ENCODE measurements at regions not wholly inside any gene's neighbourhood (a gene's known extent, or its start where the extent isn't known, plus 50 kb on each side); places are given as distances from the start of the nearest gene placed in this dataset.

- H3K27me3 ChIP-seq (ENCODE audit: control insufficient read depth in 1 of 2, insufficient read depth in 2 of 2, low read length in 2 of 2) = no peaks in the 10 kb centered on the region
- CTCF ChIA-PET (ENCODE audit: low intra/inter-chr PET ratio, low total read pairs) = no interaction called here
- no peak overlapping the region for H3K9ac ChIP-seq (ENCODE audit: insufficient read depth, low read depth, low read length)
- FAIRE-seq (no peak), DNase-seq (ENCODE audit: low spot score) (no peak), ATAC-seq (no peak)
- TF ChIP-seq TSC22D2 (CRISPR knock-in tag; IDR thresholded peaks at IDR 0.05; ENCODE audit: borderline replicate concordance) (no peak), ARNT2 (CRISPR knock-in tag; IDR thresholded peaks at IDR 0.05; ENCODE audit: low read depth) (no peak), MEIS2 (CRISPR knock-in tag; IDR thresholded peaks at IDR 0.05) (no peak), ZBTB25 (CRISPR knock-in tag; IDR thresholded peaks at IDR 0.05) (no peak), ATM (IDR thresholded peaks at IDR 0.05; ENCODE audit: borderline replicate concordance) (no peak), SIX1 (CRISPR knock-in tag; IDR thresholded peaks at IDR 0.05; ENCODE audit: borderline replicate concordance) (no peak), AKAP8 (CRISPR knock-in tag; IDR thresholded peaks at IDR 0.05) (no peak), RELA (CRISPR knock-in tag; IDR thresholded peaks at IDR 0.05) (no peak), ZFP90 (CRISPR knock-in tag; IDR thresholded peaks at IDR 0.05; ENCODE audit: borderline replicate concordance) (no peak), ARNTL (CRISPR knock-in tag; IDR thresholded peaks at IDR 0.05) (no peak), RAD51 (IDR thresholded peaks at IDR 0.05; ENCODE audit: borderline replicate concordance) (no peak), ERF (CRISPR knock-in tag; IDR thresholded peaks at IDR 0.05) (no peak), ZNF263 (CRISPR knock-in tag; IDR thresholded peaks at IDR 0.05) (no peak), ZNF713 (CRISPR knock-in tag; IDR thresholded peaks at IDR 0.05) (no peak), ZNF513 (CRISPR knock-in tag; conservative IDR thresholded peaks at IDR 0.05) (no peak), TGIF2 (CRISPR knock-in tag; IDR thresholded peaks at IDR 0.05) (no peak), ZNF563 (CRISPR knock-in tag; IDR thresholded peaks at IDR 0.05) (no peak)
- TF ChIP-seq, protein P1, sequence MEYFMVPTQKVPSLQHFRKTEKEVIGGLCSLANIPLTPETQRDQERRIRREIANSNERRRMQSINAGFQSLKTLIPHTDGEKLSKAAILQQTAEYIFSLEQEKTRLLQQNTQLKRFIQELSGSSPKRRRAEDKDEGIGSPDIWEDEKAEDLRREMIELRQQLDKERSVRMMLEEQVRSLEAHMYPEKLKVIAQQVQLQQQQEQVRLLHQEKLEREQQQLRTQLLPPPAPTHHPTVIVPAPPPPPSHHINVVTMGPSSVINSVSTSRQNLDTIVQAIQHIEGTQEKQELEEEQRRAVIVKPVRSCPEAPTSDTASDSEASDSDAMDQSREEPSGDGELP (IDR thresholded peaks at IDR 0.05; ENCODE audit: borderline replicate concordance, low read depth) = no peak
- TF ChIP-seq, protein P2, sequence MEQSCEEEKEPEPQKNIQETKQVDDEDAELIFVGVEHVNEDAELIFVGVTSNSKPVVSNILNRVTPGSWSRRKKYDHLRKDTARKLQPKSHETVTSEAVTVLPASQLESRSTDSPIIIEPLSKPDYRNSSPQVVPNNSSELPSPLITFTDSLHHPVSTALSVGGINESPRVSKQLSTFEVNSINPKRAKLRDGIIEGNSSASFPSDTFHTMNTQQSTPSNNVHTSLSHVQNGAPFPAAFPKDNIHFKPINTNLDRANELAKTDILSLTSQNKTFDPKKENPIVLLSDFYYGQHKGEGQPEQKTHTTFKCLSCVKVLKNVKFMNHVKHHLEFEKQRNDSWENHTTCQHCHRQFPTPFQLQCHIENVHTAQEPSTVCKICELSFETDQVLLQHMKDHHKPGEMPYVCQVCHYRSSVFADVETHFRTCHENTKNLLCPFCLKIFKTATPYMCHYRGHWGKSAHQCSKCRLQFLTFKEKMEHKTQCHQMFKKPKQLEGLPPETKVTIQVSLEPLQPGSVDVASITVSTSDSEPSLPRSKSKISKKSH (CRISPR knock-in tag; IDR thresholded peaks at IDR 0.05; ENCODE audit: borderline replicate concordance) = no peak
- H3K79me2 ChIP-seq (ENCODE audit: insufficient read depth, low read length) = no peaks in the 10 kb centered on the region
- BruUV-seq (replicated peaks) = no TSS peak
- H3K36me3 ChIP-seq (replicated peaks in 1 of 2; ENCODE audit: control insufficient read depth in 1 of 2, insufficient read depth in 2 of 2, low read length in 2 of 2) = no peaks in the 10 kb centered on the region
- no peaks in the 10 kb centered on the region for H3K9me3 ChIP-seq (ENCODE audit: low read length)
- in situ Hi-C loops (cut with HindIII; ENCODE audit: extremely low pct_ligation_motif_present, low pct_unique_long_range_greater_than_20kb) (no loop called here), intact Hi-C loops (cut with micrococcal nuclease; ENCODE audit: unreplicated experiment) (no loop called here)
- H2AFZ ChIP-seq (ENCODE audit: low read length) = no peak overlapping the region
- H4K20me1 ChIP-seq (ENCODE audit: insufficient read depth, low read length) = no peaks in the 10 kb centered on the region
- H3K4me1 ChIP-seq (ENCODE audit: insufficient read depth, low read length) = no peaks in the 10 kb centered on the region
- POLR2A ChIA-PET = no interaction called here
- no peak overlapping the region for H3K4me2 ChIP-seq (ENCODE audit: low read depth, low read length)
- H3K27ac ChIP-seq (ENCODE audit: extremely low read length, insufficient read depth, low read length) = no peak overlapping the region
- no peak overlapping the region for H3K4me3 ChIP-seq (replicated peaks in 1 of 3; ENCODE audit: insufficient read depth in 1 of 3, low read depth in 2 of 3, low read length in 3 of 3)
- 46% methylated on average over 2 of the region's 5 CpGs for WGBS (ENCODE audit: low lambda C conversion rate)
These were observed 155.5 kb upstream of the OPCML start for GRCh38 chr11:133687781-133688180.
